ENCODE measurements at regions not wholly inside any gene's neighbourhood (a gene's known extent, or its start where the extent isn't known, plus 50 kb on each side); places are given as distances from the start of the nearest gene placed in this dataset.

- Histone ChIP-seq H2AK9ac (replicated peaks; ENCODE audit: low read depth, low read length, poor library complexity) (no peak overlapping the region), H3K4me1 (ENCODE audit: control insufficient read depth, insufficient read depth, low read length) (no peaks in the 10 kb centered on the region; the same call in 1 of the 2 replicates), H4K8ac (ENCODE audit: low read depth in 2 of 2, low read length in 2 of 2) (no peak overlapping the region), H4K91ac (ENCODE audit: insufficient read depth, low read depth, low read length) (no peak overlapping the region), H2BK15ac (ENCODE audit: low read depth, low read length) (no peak overlapping the region), H3K18ac (ENCODE audit: low read depth, low read length) (no peak overlapping the region), H2BK20ac (ENCODE audit: low read depth, low read length) (no peak overlapping the region), H3K4me3 (ENCODE audit: insufficient read depth, low read depth, low read length) (no peak overlapping the region), H3K4ac (ENCODE audit: low read depth, low read length) (no peak overlapping the region), H4K20me1 (ENCODE audit: insufficient read depth, low read length) (no peaks in the 10 kb centered on the region), H3K27me3 (ENCODE audit: control insufficient read depth, insufficient read depth, low read length) (no peaks in the 10 kb centered on the region), H3K27ac (ENCODE audit: insufficient read depth, low read length) (no peak overlapping the region), H3K23ac (ENCODE audit: low read depth, low read length) (no peak overlapping the region), H2AFZ (replicated peaks; ENCODE audit: low read length, poor library complexity) (no peak overlapping the region), H2BK5ac (ENCODE audit: low read depth, low read length, poor library complexity, severe bottlenecking) (no peak overlapping the region), H3K56ac (ENCODE audit: extremely low read depth, insufficient read depth, low read length) (no peak overlapping the region), H3K14ac (replicated peaks; ENCODE audit: low read depth, low read length) (no peak overlapping the region), H3K9ac (ENCODE audit: low read depth, low read length) (no peak overlapping the region), H3K4me2 (ENCODE audit: low read depth, low read length) (no peak overlapping the region), H2AK5ac (ENCODE audit: low read depth, low read length) (no peak overlapping the region), H3K79me1 (ENCODE audit: low read depth in 1 of 2, low read length in 2 of 2) (no peaks in the 10 kb centered on the region), H3K36me3 (ENCODE audit: control insufficient read depth, insufficient read depth, low read length) (no peaks in the 10 kb centered on the region), H4K5ac (ENCODE audit: low read depth, low read length) (no peak overlapping the region), H3K9me1 (ENCODE audit: insufficient read depth, low read length) (no peaks in the 10 kb centered on the region; the same call in 1 of the 2 replicates), H2BK120ac (ENCODE audit: low read depth, low read length) (no peak overlapping the region), H3K9me3 (ENCODE audit: control insufficient read depth, insufficient read depth, low read length) (no peaks in the 10 kb centered on the region)
- in situ Hi-C loops (cut with MboI; ENCODE audit: low sequenced_read_pairs) (no loop called here), dilution Hi-C loops (cut with HindIII; ENCODE audit: low sequenced_read_pairs, unreplicated experiment) (no loop called here), intact Hi-C loops (cut with micrococcal nuclease) (no loop called here)
- no peak for DNase-seq
- no peak for TF ChIP-seq SMC3 (IDR thresholded peaks at IDR 0.05; ENCODE audit: low read depth, low read length)
- no peak for TF ChIP-seq NFE2L2 (IDR thresholded peaks at IDR 0.05; ENCODE audit: low read depth, low read length)
- no peak for TF ChIP-seq POLR2A (IDR thresholded peaks at IDR 0.05; ENCODE audit: low read depth, low read length)
- no peak for TF ChIP-seq BHLHE40 (IDR thresholded peaks at IDR 0.05; ENCODE audit: low read depth, low read length)
- BruUV-seq (replicated peaks): no TSS peak
- CTCF ChIA-PET: no interaction called here
- no CpG with 5 or more reads among the region's 1 CpG for WGBS, 2 experiments (ENCODE audit: extremely low coverage in 2 of 2, insufficient read length in 1 of 2)
- POLR2A ChIA-PET (ENCODE audit: unreplicated experiment): no interaction called here
- ATAC-seq (ENCODE audit: low read depth): no peak
Observed at GRCh38 chr5:36360307-36360706, 58.6 kb upstream of the RANBP3L start.

Measured in IMR-90 (cell line).